Tibial nerve (tissue), 4 donors: ENCODE measurements at regions not wholly inside any gene's neighbourhood (a gene's known extent, or its start where the extent isn't known, plus 50 kb on each side); places are given as distances from the start of the nearest gene placed in this dataset.

Experiments
- CTCF ChIP-seq, 5 experiments: fragments of 200-600 bp in 3 of 5; fragments of 450-650 bp in 2 of 5; sonication (generic) in 3 of 5; IDR thresholded peaks; one replicate each; pipeline ENCODE4 v1.5.1; 2016 to 2019; ENCODE audit warnings: antibody characterized with exemption in 5 of 5, mild to moderate bottlenecking in 3 of 5, moderate library complexity in 2 of 5
- EP300 ChIP-seq, 2 donors: sonication (generic); formaldehyde crosslinking; IDR thresholded peaks; one replicate each; pipeline ENCODE4 v1.6.1; 2017; ENCODE audit warnings: antibody characterized with exemption in 2 of 2, mild to moderate bottlenecking in 1 of 2
- POLR2A ChIP-seq, 2 donors: fragments of 450-650 bp; IDR thresholded peaks; one replicate each; pipeline ENCODE4 v1.6.1; 2017; ENCODE audit warnings: antibody characterized with exemption in 2 of 2, mild to moderate bottlenecking in 2 of 2, moderate library complexity in 2 of 2

- TF ChIP-seq EP300 (IDR thresholded peaks at IDR 0.05) (peak; percentile 68 to 90), CTCF (IDR thresholded peaks at IDR 0.05) (no peak), POLR2A (IDR thresholded peaks at IDR 0.05) (no peak)
Observed at GRCh38 chr9:75432888-75433287, 344.6 kb downstream of the OSTF1 start.
